Lower lobe of right lung (tissue), 2 donors: ENCODE measurements at regions not wholly inside any gene's neighbourhood (a gene's known extent, or its start where the extent isn't known, plus 50 kb on each side); places are given as distances from the start of the nearest gene placed in this dataset.

Experiments
- ATAC-seq, 2 donors: fragments of 200-7000 bp; cut with Tn5 transposase; one replicate each; pipeline ENCODE4 v1.9.1; 2020 to 2022; ENCODE audit warnings: mild to moderate bottlenecking in 2 of 2, moderate library complexity in 2 of 2
- DNase-seq: peaks from one replicate; pipeline ENCODE4 v3.0.0-alpha.2; 2020
- H3K27ac ChIP-seq: fragments of 200-600 bp; one replicate; pipeline ENCODE4 v1.8.0; 2022
- H3K27me3 ChIP-seq: fragments of 200-600 bp; one replicate; pipeline ENCODE4 v1.8.0; 2022; ENCODE audit warnings: low read depth
- H3K36me3 ChIP-seq: fragments of 200-600 bp; one replicate; pipeline ENCODE4 v1.8.0; 2022; ENCODE audit warnings: mild to moderate bottlenecking
- H3K4me1 ChIP-seq: fragments of 200-600 bp; one replicate; pipeline ENCODE4 v1.8.0; 2022
- H3K4me3 ChIP-seq: fragments of 200-600 bp; one replicate; pipeline ENCODE4 v1.8.0; 2022; ENCODE audit warnings: mild to moderate bottlenecking
- H3K9me3 ChIP-seq: fragments of 200-600 bp; one replicate; pipeline ENCODE4 v1.8.0; 2022
- CTCF ChIP-seq: fragments of 200-600 bp; IDR thresholded peaks from one replicate; pipeline ENCODE4 v1.8.0; 2022; ENCODE audit warnings: antibody characterized with exemption, mild to moderate bottlenecking
- intact Hi-C: fragments of 100-400 bp; cut with DNase I; formaldehyde crosslinking; loops from one replicate; pipeline ENCODE4 v1.11.0; 2022
- donor health status: DM: no; HTN: yes; CAD: no; lungs with severe emphysema.

- H3K9me3 ChIP-seq: no peaks in the 10 kb centered on the region
- intact Hi-C loops: no loop called here
- H3K36me3 ChIP-seq: no peaks in the 10 kb centered on the region
- no peaks in the 10 kb centered on the region for H3K4me1 ChIP-seq
- ATAC-seq (no peak), DNase-seq (no peak)
- TF ChIP-seq CTCF: no peak
- no peaks in the 10 kb centered on the region for H3K27me3 ChIP-seq
- no peak overlapping the region for H3K4me3 ChIP-seq
- H3K27ac ChIP-seq: no peak overlapping the region
Measured at GRCh38 chr20:39433466-39433865, 471.3 kb downstream of the DHX35 start.

DNA sequence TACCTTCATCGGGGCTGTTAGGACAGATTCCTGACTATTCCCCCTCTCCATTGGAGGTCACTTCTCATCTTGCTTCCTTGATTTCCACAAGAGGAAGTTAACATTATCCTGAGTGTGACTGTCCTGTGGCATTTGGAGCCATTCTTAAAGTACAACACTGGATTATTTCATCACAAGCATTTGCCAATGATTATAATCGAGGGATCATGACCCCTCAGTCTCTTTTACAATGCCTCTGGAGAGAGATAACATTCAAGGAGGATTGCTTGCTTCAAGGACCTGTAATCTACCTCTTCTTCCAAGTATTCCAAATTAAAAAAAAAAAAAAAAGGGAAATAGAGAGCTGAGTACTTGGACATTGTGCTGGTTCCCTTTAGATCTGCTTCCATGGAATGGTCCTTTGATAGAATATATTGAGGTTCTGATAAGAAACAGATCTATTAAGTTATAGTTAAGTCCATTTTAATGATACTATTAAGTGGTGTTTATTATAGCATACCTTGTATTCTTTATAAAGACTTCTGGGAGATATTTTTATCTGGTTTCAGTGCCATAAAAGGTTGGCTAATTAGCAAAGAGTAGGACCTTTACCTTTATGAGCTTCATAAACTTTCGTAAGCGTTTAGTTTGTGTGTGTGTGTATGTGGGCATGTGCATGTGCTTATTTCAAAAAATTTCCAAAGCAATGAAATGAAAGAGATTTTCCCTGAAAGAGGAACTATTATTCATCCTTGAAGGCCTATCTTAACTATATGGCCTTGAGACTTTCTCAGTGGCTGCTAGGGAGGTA is 469.1 kb downstream of the DHX35 start:
- no peak overlapping the region for H3K27ac ChIP-seq
- H3K36me3 ChIP-seq: no peaks in the 10 kb centered on the region
- TF ChIP-seq CTCF: no peak
- H3K4me3 ChIP-seq: no peak overlapping the region
- H3K4me1 ChIP-seq: no peaks in the 10 kb centered on the region
- no peak for ATAC-seq
- no peaks in the 10 kb centered on the region for H3K9me3 ChIP-seq
- DNase-seq: no peak
- no peaks in the 10 kb centered on the region for H3K27me3 ChIP-seq
- intact Hi-C loops: no loop called here

DNA sequence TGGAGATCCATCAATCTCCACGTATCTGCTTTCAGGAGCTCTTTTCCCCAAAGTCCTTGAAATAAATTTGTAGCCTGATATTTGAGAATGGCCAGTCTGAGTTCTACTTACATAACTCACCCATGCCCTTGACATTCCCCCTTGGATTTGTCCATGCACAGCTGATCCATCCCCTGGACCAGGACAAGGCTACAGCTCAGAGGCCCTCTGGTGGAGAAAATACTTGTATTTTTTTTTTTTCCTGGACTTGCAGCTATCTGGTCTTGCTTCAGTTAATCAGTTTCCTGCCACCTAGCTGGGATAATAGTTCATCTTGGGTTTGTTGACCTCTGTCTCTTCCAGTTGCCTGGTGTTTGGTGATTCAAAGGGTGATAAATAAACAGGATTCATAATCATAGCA is 467.6 kb downstream of the DHX35 start:
- H3K27ac ChIP-seq: no peak overlapping the region
- H3K36me3 ChIP-seq: no peaks in the 10 kb centered on the region
- DNase-seq: no peak
- no peak for ATAC-seq
- H3K4me1 ChIP-seq: no peaks in the 10 kb centered on the region
- H3K4me3 ChIP-seq: no peak overlapping the region
- intact Hi-C loops: no loop called here
- no peaks in the 10 kb centered on the region for H3K9me3 ChIP-seq
- no peaks in the 10 kb centered on the region for H3K27me3 ChIP-seq
- peak; percentile 20 for TF ChIP-seq CTCF

DNA sequence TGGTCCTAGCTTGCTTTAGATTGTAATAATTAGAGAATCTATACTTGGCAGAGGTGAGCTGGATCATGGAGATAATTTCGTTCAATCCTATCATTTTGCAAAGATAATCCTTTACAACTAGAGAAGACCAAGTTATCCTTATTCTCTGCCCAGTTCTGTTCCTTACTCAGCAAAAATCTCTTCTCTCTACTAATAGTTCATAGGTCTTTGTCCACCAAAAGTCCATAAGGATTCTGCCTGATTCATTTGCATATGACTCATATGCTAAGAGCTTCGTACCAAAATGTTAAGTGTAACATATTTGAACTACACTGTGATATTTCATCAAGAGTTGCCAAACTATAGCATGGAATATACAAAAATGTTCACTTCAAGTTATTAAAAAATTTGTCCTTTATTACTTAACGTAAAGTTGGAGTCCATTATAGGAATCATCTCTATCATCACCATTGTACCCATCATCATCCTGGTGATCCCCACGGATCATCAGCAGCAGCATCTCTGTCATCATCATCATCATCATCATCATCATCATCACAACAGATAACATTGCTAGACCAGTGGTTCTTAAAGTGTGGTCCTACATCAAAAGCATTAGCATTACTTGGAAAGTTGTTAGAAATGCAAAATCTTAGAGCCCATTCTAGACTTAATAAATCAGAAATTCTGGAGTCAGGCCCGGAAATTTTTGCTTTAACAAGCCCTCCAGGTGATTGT is 463.0 kb downstream of the DHX35 start:
- no peak for DNase-seq

GRCh38 chr20:39421571-39422105 is 459.5 kb downstream of the DHX35 start:
- no peak overlapping the region for H3K4me3 ChIP-seq
- no peaks in the 10 kb centered on the region for H3K4me1 ChIP-seq
- no peak for TF ChIP-seq CTCF
- intact Hi-C loops: no loop called here
- H3K36me3 ChIP-seq: no peaks in the 10 kb centered on the region
- ATAC-seq: no peak
- H3K9me3 ChIP-seq: no peaks in the 10 kb centered on the region
- no peak overlapping the region for H3K27ac ChIP-seq
- H3K27me3 ChIP-seq: no peaks in the 10 kb centered on the region
- no peak for DNase-seq

More for the DNA sequence above, 463.0 kb downstream of the DHX35 start:
- Histone ChIP-seq H3K4me1 (no peaks in the 10 kb centered on the region), H3K27me3 (no peaks in the 10 kb centered on the region), H3K36me3 (no peaks in the 10 kb centered on the region), H3K4me3 (no peak overlapping the region), H3K9me3 (no peaks in the 10 kb centered on the region), H3K27ac (no peak overlapping the region)
- intact Hi-C loops: no loop called here
- ATAC-seq: no peak
- TF ChIP-seq CTCF: no peak
